ENCODE measurements at regions not wholly inside any gene's neighbourhood (a gene's known extent, or its start where the extent isn't known, plus 50 kb on each side); places are given as distances from the start of the nearest gene placed in this dataset.

GRCh38 chr2:155665704-155666103 is 666.8 kb downstream of the NR4A2 start:
- Histone ChIP-seq H3K4me1 (replicated peaks in 1 of 4; ENCODE audit: control insufficient read depth in 3 of 4, insufficient read depth in 4 of 4, low read length in 3 of 4) (no peaks in the 10 kb centered on the region), H2BK5ac (ENCODE audit: low read depth, low read length) (no peak overlapping the region), H3K9me3 (ENCODE audit: insufficient read depth in 2 of 2, low read depth in 1 of 2, low read length in 1 of 2) (no peaks in the 10 kb centered on the region), H4K20me1 (replicated peaks in 1 of 2; ENCODE audit: control insufficient read depth in 1 of 2, insufficient read depth in 2 of 2, low read length in 2 of 2) (no peaks in the 10 kb centered on the region), H2AFZ (ENCODE audit: low read length) (no peak overlapping the region), H3K4me3 (ENCODE audit: extremely low read depth in 1 of 4, insufficient read depth in 2 of 4, low read depth in 3 of 4, low read length in 4 of 4) (no peak overlapping the region), H3K79me1 (ENCODE audit: low read depth, low read length) (no peaks in the 10 kb centered on the region), H3K4ac (replicated peaks; ENCODE audit: insufficient read length, low read depth, low read length) (no peak overlapping the region), H3K36me3 (ENCODE audit: control insufficient read depth in 2 of 4, insufficient read depth in 4 of 4, low read length in 3 of 4) (no peaks in the 10 kb centered on the region), H2BK120ac (replicated peaks; ENCODE audit: low read depth, low read length) (no peak overlapping the region), H3K79me2 (ENCODE audit: control insufficient read depth in 1 of 2, insufficient read depth in 2 of 2, low read length in 2 of 2) (no peaks in the 10 kb centered on the region), H3K56ac (replicated peaks; ENCODE audit: insufficient read length, low read depth, low read length) (no peak overlapping the region), H4K5ac (ENCODE audit: insufficient read length, low read depth, low read length) (no peak overlapping the region), H2AK5ac (ENCODE audit: low read depth, low read length) (no peak overlapping the region), H2BK20ac (ENCODE audit: low read length) (no peak overlapping the region), H4K91ac (replicated peaks; ENCODE audit: insufficient read length, low read length) (no peak overlapping the region), H3K4me2 (ENCODE audit: insufficient read depth in 1 of 2, low read depth in 2 of 2, low read length in 2 of 2) (no peak overlapping the region), H3K23me2 (ENCODE audit: low read depth, low read length) (no peaks in the 10 kb centered on the region), H4K8ac (ENCODE audit: extremely low read depth, insufficient read depth, low read length) (no peak overlapping the region; the same call in 1 of the 2 replicates), H3K23ac (ENCODE audit: insufficient read length) (no peak overlapping the region), H3K27ac (ENCODE audit: low read depth, low read length) (no peak overlapping the region), H3K14ac (ENCODE audit: insufficient read length) (no peak overlapping the region), H2BK12ac (ENCODE audit: low read depth, low read length) (no peak overlapping the region), H2BK15ac (ENCODE audit: low read length) (no peak overlapping the region), H3K18ac (ENCODE audit: extremely low read depth, low read length) (no peak overlapping the region), H3K27me3 (replicated peaks in 1 of 4; ENCODE audit: control insufficient read depth in 3 of 4, extremely low read depth in 1 of 4, insufficient read depth in 3 of 4, low read length in 3 of 4) (no peaks in the 10 kb centered on the region), H3K9ac (replicated peaks in 1 of 4; ENCODE audit: extremely low read depth in 1 of 4, low read depth in 3 of 4, low read length in 3 of 4) (no peak overlapping the region)
- POLR2A ChIA-PET (ENCODE audit: partially characterized antibody): no interaction called here
- CTCF ChIA-PET (ENCODE audit: partially characterized antibody): interaction anchor here (0.9 kb wide), 1 partner anchor 55 kb away, joined by 3 read pairs; no protein-coding TSS in a partner anchor
- DNase-seq (ENCODE audit: low read depth in 1 of 2, low spot score in 2 of 2): no peak
- FAIRE-seq: no peak
- 91% methylated on average over 5 of the region's 5 CpGs; no CpG with 5 or more reads in 1 of the 2 experiments for WGBS, 2 experiments (ENCODE audit: extremely low coverage in 1 of 2, insufficient coverage in 1 of 2, insufficient read length in 1 of 2, insufficient replicate concordance in 2 of 2, low coverage in 1 of 2, low lambda C conversion rate in 2 of 2, missing lambda C conversion rate in 1 of 2)
- TF ChIP-seq RNF2 (IDR thresholded peaks at IDR 0.05; ENCODE audit: borderline replicate concordance, low read depth, low read length, missing control alignments, poor library complexity, severe bottlenecking) (no peak), JUND (IDR thresholded peaks at IDR 0.05; ENCODE audit: low read length) (no peak), TBP (IDR thresholded peaks at IDR 0.05; ENCODE audit: low read depth, low read length) (no peak), CEBPB (IDR thresholded peaks at IDR 0.05; ENCODE audit: low read depth, low read length) (no peak), POLR2A (IDR thresholded peaks at IDR 0.05; ENCODE audit: control extremely low read depth in 1 of 2, low read depth in 2 of 2, low read length in 2 of 2) (no peak), SP2 (IDR thresholded peaks at IDR 0.05; ENCODE audit: low read length) (no peak), FOSL1 (IDR thresholded peaks at IDR 0.05; ENCODE audit: insufficient read depth, low read depth, low read length) (no peak), TAF1 (IDR thresholded peaks at IDR 0.05; ENCODE audit: low read depth, low read length) (no peak), ASH2L (IDR thresholded peaks at IDR 0.05; ENCODE audit: low read length) (no peak), TEAD4 (IDR thresholded peaks at IDR 0.05; ENCODE audit: low read depth, low read length) (no peak), HDAC6 (IDR thresholded peaks at IDR 0.05; ENCODE audit: low read depth, low read length) (no peak), GTF2F1 (IDR thresholded peaks at IDR 0.05; ENCODE audit: borderline replicate concordance, low read depth, low read length) (no peak), ZNF274 (IDR thresholded peaks at IDR 0.05; ENCODE audit: borderline replicate concordance, extremely low read depth, low read length) (no peak), PHF8 (conservative IDR thresholded peaks at IDR 0.05; ENCODE audit: low read depth, low read length) (no peak), SP4 (IDR thresholded peaks at IDR 0.05; ENCODE audit: low read length) (no peak)
- TF ChIP-seq, protein P1, sequence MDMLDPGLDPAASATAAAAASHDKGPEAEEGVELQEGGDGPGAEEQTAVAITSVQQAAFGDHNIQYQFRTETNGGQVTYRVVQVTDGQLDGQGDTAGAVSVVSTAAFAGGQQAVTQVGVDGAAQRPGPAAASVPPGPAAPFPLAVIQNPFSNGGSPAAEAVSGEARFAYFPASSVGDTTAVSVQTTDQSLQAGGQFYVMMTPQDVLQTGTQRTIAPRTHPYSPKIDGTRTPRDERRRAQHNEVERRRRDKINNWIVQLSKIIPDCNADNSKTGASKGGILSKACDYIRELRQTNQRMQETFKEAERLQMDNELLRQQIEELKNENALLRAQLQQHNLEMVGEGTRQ (IDR thresholded peaks at IDR 0.05; ENCODE audit: low read length): no peak

Measured in H1 (cell line).